HL-60 (cell line): ENCODE measurements at regions not wholly inside any gene's neighbourhood (a gene's known extent, or its start where the extent isn't known, plus 50 kb on each side); places are given as distances from the start of the nearest gene placed in this dataset.

Experiments
- DNase-seq, 2 experiments: peaks; one replicate each; pipeline ENCODE4 v3.0.0-alpha.2; 2010 to 2020; ENCODE audit warnings: low read depth in 1 of 2, low spot score in 1 of 2
- H3K27ac ChIP-seq: fragments of 250-450 bp; sonication (Bioruptor Pico); replicated peaks from 2 replicates; pipeline ENCODE4 v1.5.1; 2020; ENCODE audit warnings: mild to moderate bottlenecking, moderate library complexity
- H3K27me3 ChIP-seq: fragments of 250-450 bp; sonication (Bioruptor Pico); 2 replicates; pipeline ENCODE4 v1.5.1; 2021; ENCODE audit warnings: mild to moderate bottlenecking, moderate library complexity; ENCODE audit not compliant: insufficient read depth, poor library complexity, severe bottlenecking
- H3K4me3 ChIP-seq: replicated peaks from 2 replicates; pipeline ENCODE4 v1.5.1; 2011; ENCODE audit warnings: mild to moderate bottlenecking, control low read depth, low read length; ENCODE audit not compliant: insufficient read depth
- CTCF ChIP-seq: IDR thresholded peaks from one replicate; pipeline ENCODE4 v1.5.1; 2011; ENCODE audit warnings: low read length, control low read depth, inconsistent platforms; ENCODE audit not compliant: insufficient read depth
- GABPA ChIP-seq: IDR thresholded peaks from 2 replicates; pipeline ENCODE4 v1.6.1; 2012; ENCODE audit warnings: low read depth
- POLR2AphosphoS5 ChIP-seq: IDR thresholded peaks from 2 replicates; pipeline ENCODE4 v1.6.1; 2012; ENCODE audit warnings: low read depth
- SPI1 ChIP-seq: IDR thresholded peaks from 2 replicates; pipeline ENCODE4 v1.6.1; 2012; ENCODE audit warnings: low read depth, mild to moderate bottlenecking, borderline replicate concordance
- TF ChIP-seq, protein P1 (sequence below): IDR thresholded peaks from 2 replicates; pipeline ENCODE4 v1.6.1; 2012; ENCODE audit warnings: low read depth; ENCODE audit not compliant: insufficient replicate concordance

GRCh38 chr9:86768709-86769108 lies 178.6 kb downstream of the GAS1 start:
- no peak for DNase-seq
- H3K27me3 ChIP-seq, result no peaks in the 10 kb centered on the region
- no peak overlapping the region for H3K27ac ChIP-seq
- H3K4me3 ChIP-seq, result no peak overlapping the region
- TF ChIP-seq CTCF, result no peak
- TF ChIP-seq GABPA, result no peak
- no peak for TF ChIP-seq POLR2AphosphoS5
- TF ChIP-seq, protein P1, sequence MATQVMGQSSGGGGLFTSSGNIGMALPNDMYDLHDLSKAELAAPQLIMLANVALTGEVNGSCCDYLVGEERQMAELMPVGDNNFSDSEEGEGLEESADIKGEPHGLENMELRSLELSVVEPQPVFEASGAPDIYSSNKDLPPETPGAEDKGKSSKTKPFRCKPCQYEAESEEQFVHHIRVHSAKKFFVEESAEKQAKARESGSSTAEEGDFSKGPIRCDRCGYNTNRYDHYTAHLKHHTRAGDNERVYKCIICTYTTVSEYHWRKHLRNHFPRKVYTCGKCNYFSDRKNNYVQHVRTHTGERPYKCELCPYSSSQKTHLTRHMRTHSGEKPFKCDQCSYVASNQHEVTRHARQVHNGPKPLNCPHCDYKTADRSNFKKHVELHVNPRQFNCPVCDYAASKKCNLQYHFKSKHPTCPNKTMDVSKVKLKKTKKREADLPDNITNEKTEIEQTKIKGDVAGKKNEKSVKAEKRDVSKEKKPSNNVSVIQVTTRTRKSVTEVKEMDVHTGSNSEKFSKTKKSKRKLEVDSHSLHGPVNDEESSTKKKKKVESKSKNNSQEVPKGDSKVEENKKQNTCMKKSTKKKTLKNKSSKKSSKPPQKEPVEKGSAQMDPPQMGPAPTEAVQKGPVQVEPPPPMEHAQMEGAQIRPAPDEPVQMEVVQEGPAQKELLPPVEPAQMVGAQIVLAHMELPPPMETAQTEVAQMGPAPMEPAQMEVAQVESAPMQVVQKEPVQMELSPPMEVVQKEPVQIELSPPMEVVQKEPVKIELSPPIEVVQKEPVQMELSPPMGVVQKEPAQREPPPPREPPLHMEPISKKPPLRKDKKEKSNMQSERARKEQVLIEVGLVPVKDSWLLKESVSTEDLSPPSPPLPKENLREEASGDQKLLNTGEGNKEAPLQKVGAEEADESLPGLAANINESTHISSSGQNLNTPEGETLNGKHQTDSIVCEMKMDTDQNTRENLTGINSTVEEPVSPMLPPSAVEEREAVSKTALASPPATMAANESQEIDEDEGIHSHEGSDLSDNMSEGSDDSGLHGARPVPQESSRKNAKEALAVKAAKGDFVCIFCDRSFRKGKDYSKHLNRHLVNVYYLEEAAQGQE, result no peak

DNA sequence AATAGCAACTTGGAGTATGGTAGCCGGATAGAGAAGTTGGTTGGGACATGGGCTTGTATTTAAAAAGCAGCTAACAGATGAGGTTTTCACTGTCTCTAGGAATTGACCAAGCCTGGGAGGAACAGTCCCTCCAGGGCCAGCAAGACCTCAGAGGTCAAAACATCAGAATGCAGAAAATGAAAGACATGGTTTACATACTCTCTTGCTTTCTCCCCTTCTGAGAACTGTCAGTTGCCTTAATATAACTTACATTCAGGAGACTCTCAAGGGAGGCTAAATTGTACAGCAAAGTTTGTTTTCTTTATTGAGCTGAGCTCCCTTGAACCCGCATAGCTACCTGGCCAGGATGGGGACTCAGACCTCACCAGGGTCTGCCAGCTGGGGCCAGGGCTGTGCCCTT lies 179.3 kb downstream of the GAS1 start:
- H3K4me3 ChIP-seq, result no peak overlapping the region
- TF ChIP-seq POLR2AphosphoS5 (no peak), SPI1 (no peak), CTCF (no peak), GABPA (no peak)
- TF ChIP-seq, protein P1, result no peak
- no peak for DNase-seq
- no peaks in the 10 kb centered on the region for H3K27me3 ChIP-seq
- no peak overlapping the region for H3K27ac ChIP-seq

GRCh38 chr9:86767373-86767772 lies 179.9 kb downstream of the GAS1 start:
- DNase-seq, result peak in 1 of 2 experiments; percentile 8
- no peaks in the 10 kb centered on the region for H3K27me3 ChIP-seq
- H3K4me3 ChIP-seq, result no peak overlapping the region
- no peak for TF ChIP-seq POLR2AphosphoS5
- no peak for TF ChIP-seq SPI1
- TF ChIP-seq, protein P1, result no peak
- no peak for TF ChIP-seq GABPA
- no peak for TF ChIP-seq CTCF
- H3K27ac ChIP-seq, result no peak overlapping the region
